WTC11 (cell line): ENCODE measurements at regions not wholly inside any gene's neighbourhood (a gene's known extent, or its start where the extent isn't known, plus 50 kb on each side); places are given as distances from the start of the nearest gene placed in this dataset.

Experiments
- ATAC-seq: fragments of 200-7000 bp; cut with Tn5 transposase; 2 replicates; pipeline ENCODE4 v1.10.0; 2021; ENCODE audit warnings: mild to moderate bottlenecking, moderate library complexity
- CTCF ChIA-PET: fragments of 300-600 bp; sonication (Branson Sonifier 250); formaldehyde crosslinking; loops from one replicate; lab custom pipeline; 2021; ENCODE audit warnings: antibody characterized with exemption; lab: Charles Lee
- POLR2A ChIA-PET: fragments of 350-600 bp; sonication (Branson Sonifier 250); formaldehyde crosslinking; loops from one replicate; lab custom pipeline; 2021; ENCODE audit warnings: antibody characterized with exemption; lab: Charles Lee
- DNase-seq: peaks from one replicate; pipeline ENCODE4 v3.0.0; 2021; ENCODE audit warnings: low spot score
- H3K27ac Mint-ChIP-seq: 2 replicates; pipeline ENCODE4 v1.8.0; 2021; ENCODE audit warnings: mixed read lengths
- H3K27me3 Mint-ChIP-seq: 2 replicates; pipeline ENCODE4 v1.8.0; 2021; ENCODE audit warnings: low read depth, mild to moderate bottlenecking, moderate library complexity, mixed read lengths
- H3K36me3 Mint-ChIP-seq: 2 replicates; pipeline ENCODE4 v1.8.0; 2021; ENCODE audit warnings: mixed read lengths
- H3K4me1 Mint-ChIP-seq: 2 replicates; pipeline ENCODE4 v1.8.0; 2022; ENCODE audit warnings: mixed read lengths
- H3K4me3 Mint-ChIP-seq: 2 replicates; pipeline ENCODE4 v1.8.0; 2021; ENCODE audit warnings: mild to moderate bottlenecking, moderate library complexity, mixed read lengths
- H3K9me3 Mint-ChIP-seq: 2 replicates; pipeline ENCODE4 v1.8.0; 2021; ENCODE audit warnings: mixed read lengths
- AR ChIP-seq: fragments of 250-450 bp; sonication (Bioruptor Pico); IDR thresholded peaks from 2 replicates; pipeline ENCODE4 v1.9.0; 2021; ENCODE audit warnings: mild to moderate bottlenecking
- ARID4B ChIP-seq: sonication (generic); formaldehyde crosslinking; IDR thresholded peaks from 2 replicates; pipeline ENCODE4 v1.8.0; 2023; ENCODE audit warnings: missing genetic modification reagents, mild to moderate bottlenecking, borderline replicate concordance
- ATF2 ChIP-seq: sonication (generic); formaldehyde crosslinking; IDR thresholded peaks from 2 replicates; pipeline ENCODE4 v1.8.1; 2022; ENCODE audit warnings: low read depth, missing genetic modification reagents, borderline replicate concordance
- ATF3 ChIP-seq: sonication (generic); formaldehyde crosslinking; conservative IDR thresholded peaks from 2 replicates; pipeline ENCODE4 v1.8.1; 2022; ENCODE audit warnings: mild to moderate bottlenecking, missing genetic modification reagents
- CREB1 ChIP-seq: sonication (generic); formaldehyde crosslinking; IDR thresholded peaks from 2 replicates; pipeline ENCODE4 v1.8.0; 2023; ENCODE audit warnings: mild to moderate bottlenecking, missing genetic modification reagents
- ERG ChIP-seq: fragments of 250-450 bp; sonication (Bioruptor Pico); IDR thresholded peaks from 2 replicates; pipeline ENCODE4 v1.8.0; 2021; ENCODE audit warnings: mild to moderate bottlenecking
- ETV6 ChIP-seq: sonication (generic); formaldehyde crosslinking; IDR thresholded peaks from 2 replicates; pipeline ENCODE4 v1.8.1; 2022; ENCODE audit warnings: mild to moderate bottlenecking, missing genetic modification reagents
- FOXJ3 ChIP-seq: sonication (generic); formaldehyde crosslinking; IDR thresholded peaks from 2 replicates; pipeline ENCODE4 v1.9.0; 2021; ENCODE audit warnings: missing genetic modification reagents, mild to moderate bottlenecking, borderline replicate concordance
- FOXP4 ChIP-seq: sonication (generic); formaldehyde crosslinking; IDR thresholded peaks from 2 replicates; pipeline ENCODE4 v1.8.0; 2022; ENCODE audit warnings: mild to moderate bottlenecking, missing genetic modification reagents
- KAT7 ChIP-seq: sonication (generic); formaldehyde crosslinking; IDR thresholded peaks from 2 replicates; pipeline ENCODE4 v1.8.1; 2023; ENCODE audit warnings: missing genetic modification reagents, mild to moderate bottlenecking, borderline replicate concordance
- NFATC4 ChIP-seq: fragments of 250-450 bp; sonication (Bioruptor Pico); IDR thresholded peaks from 2 replicates; pipeline ENCODE4 v1.9.0; 2021; ENCODE audit warnings: mild to moderate bottlenecking
- NR3C1 ChIP-seq: sonication (generic); formaldehyde crosslinking; conservative IDR thresholded peaks from 2 replicates; pipeline ENCODE4 v1.8.1; 2023; ENCODE audit warnings: low read depth, mild to moderate bottlenecking, missing genetic modification reagents
- OVOL2 ChIP-seq: fragments of 250-450 bp; sonication (Bioruptor Pico); IDR thresholded peaks from 2 replicates; pipeline ENCODE4 v1.9.0; 2021; ENCODE audit warnings: mild to moderate bottlenecking, borderline replicate concordance
- TEAD4 ChIP-seq: sonication (generic); formaldehyde crosslinking; IDR thresholded peaks from 2 replicates; pipeline ENCODE4 v1.8.0; 2022; ENCODE audit warnings: mild to moderate bottlenecking, missing genetic modification reagents
- USF1 ChIP-seq: sonication (generic); formaldehyde crosslinking; IDR thresholded peaks from 2 replicates; pipeline ENCODE4 v1.8.0; 2022; ENCODE audit warnings: mild to moderate bottlenecking, missing genetic modification reagents
- USF2 ChIP-seq: sonication (generic); formaldehyde crosslinking; IDR thresholded peaks from 2 replicates; pipeline ENCODE4 v1.8.1; 2023; ENCODE audit warnings: mild to moderate bottlenecking, missing genetic modification reagents, moderate library complexity
- ZBTB21 ChIP-seq: sonication (generic); formaldehyde crosslinking; IDR thresholded peaks from 2 replicates; pipeline ENCODE4 v1.8.1; 2023; ENCODE audit warnings: mild to moderate bottlenecking, missing genetic modification reagents, borderline replicate concordance
- ZNF121 ChIP-seq: sonication (generic); formaldehyde crosslinking; IDR thresholded peaks from 2 replicates; pipeline ENCODE4 v1.8.0; 2023; ENCODE audit warnings: missing genetic modification reagents
- ZNF416 ChIP-seq: fragments of 250-450 bp; sonication (Bioruptor Pico); IDR thresholded peaks from 2 replicates; pipeline ENCODE4 v1.9.0; 2021; ENCODE audit warnings: mild to moderate bottlenecking, inconsistent platforms
- ZNF512 ChIP-seq: sonication (generic); formaldehyde crosslinking; IDR thresholded peaks from 2 replicates; pipeline ENCODE4 v1.8.1; 2022; ENCODE audit warnings: missing genetic modification reagents, borderline replicate concordance

GRCh38 chr4:100103671-100104070 lies 86.6 kb downstream of the DDIT4L start:
- no peak for ATAC-seq
- H3K27me3 Mint-ChIP-seq = no peaks in the 10 kb centered on the region; the same call in 1 of the 2 replicates
- H3K4me1 Mint-ChIP-seq = peaks cover 7% of the 10 kb centered on the region
- POLR2A ChIA-PET = no interaction called here
- H3K27ac Mint-ChIP-seq = no peak overlapping the region
- H3K4me3 Mint-ChIP-seq = no peak overlapping the region
- TF ChIP-seq NFATC4 (no peak), FOXJ3 (CRISPR knock-in tag) (no peak), ZNF121 (CRISPR knock-in tag) (no peak), CREB1 (no peak), USF1 (no peak), ATF3 (CRISPR knock-in tag) (no peak), ETV6 (CRISPR knock-in tag) (no peak), ERG (no peak), AR (CRISPR knock-in tag) (no peak), ATF2 (CRISPR knock-in tag) (no peak), TEAD4 (no peak), USF2 (CRISPR knock-in tag) (no peak), NR3C1 (CRISPR knock-in tag) (no peak), ARID4B (CRISPR knock-in tag) (no peak), FOXP4 (no peak), KAT7 (CRISPR knock-in tag) (no peak), OVOL2 (CRISPR knock-in tag) (no peak), ZNF416 (no peak), ZNF512 (CRISPR knock-in tag) (no peak), ZBTB21 (CRISPR knock-in tag) (no peak)
- DNase-seq = no peak
- H3K36me3 Mint-ChIP-seq = no peaks in the 10 kb centered on the region
- H3K9me3 Mint-ChIP-seq = no peaks in the 10 kb centered on the region
- CTCF ChIA-PET = interaction anchor here (1.5 kb wide), 1 partner anchor 10 kb away, joined by 7 read pairs; no protein-coding TSS in a partner anchor
